ENCODE measurements at regions not wholly inside any gene's neighbourhood (a gene's known extent, or its start where the extent isn't known, plus 50 kb on each side); places are given as distances from the start of the nearest gene placed in this dataset.
"Not testable (repeated sequence)": the region's sequence is repeated elsewhere in the genome, so short reads cannot be mapped to it uniquely, and the experiment has no call there.

GRCh38 chr2:18959952-18960717 lies 370.8 kb upstream of the NT5C1B start:
- DNase-seq (ENCODE audit: insufficient read length, low spot score) (no peak), FAIRE-seq (no peak)

DNA sequence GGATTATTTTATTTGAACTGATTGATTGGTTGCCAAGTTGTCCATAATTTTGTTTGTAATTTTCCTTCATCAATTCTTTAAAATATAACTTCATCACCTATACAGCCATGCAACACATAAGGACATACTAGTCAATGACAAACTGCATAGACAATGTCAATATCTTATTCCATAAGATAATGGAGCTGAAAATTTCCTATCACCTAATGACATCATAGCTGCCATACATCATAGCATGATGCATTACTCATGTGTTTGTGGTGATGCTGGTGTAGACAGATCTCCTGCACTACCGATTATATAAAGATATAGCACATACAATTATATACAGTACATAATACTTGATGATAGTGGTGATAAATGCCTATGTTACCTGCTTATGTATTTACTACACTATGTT lies 369.8 kb upstream of the NT5C1B start:
- FAIRE-seq: peak; percentile 40
- no peak for DNase-seq (ENCODE audit: insufficient read length, low spot score)

DNA sequence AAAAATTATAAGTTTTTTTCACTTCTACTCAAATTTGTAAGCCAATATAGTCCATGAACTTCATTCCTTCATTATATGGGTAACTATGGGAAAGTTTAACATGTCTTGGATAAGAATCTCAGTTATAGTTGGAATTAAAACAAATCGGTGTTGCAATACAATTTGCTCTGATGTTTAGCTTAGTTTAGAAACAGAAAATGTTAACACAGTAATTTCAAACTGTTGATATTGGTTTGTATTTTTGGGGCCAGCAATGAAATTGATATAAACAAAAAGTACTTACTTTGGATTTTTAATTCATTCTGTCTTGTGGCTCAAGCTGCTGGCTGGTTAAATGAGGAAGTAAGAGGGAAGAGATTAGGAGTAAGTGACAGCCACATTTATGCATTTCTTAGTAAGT lies 368.5 kb upstream of the NT5C1B start:
- DNase-seq (ENCODE audit: insufficient read length, low spot score): no peak

DNA sequence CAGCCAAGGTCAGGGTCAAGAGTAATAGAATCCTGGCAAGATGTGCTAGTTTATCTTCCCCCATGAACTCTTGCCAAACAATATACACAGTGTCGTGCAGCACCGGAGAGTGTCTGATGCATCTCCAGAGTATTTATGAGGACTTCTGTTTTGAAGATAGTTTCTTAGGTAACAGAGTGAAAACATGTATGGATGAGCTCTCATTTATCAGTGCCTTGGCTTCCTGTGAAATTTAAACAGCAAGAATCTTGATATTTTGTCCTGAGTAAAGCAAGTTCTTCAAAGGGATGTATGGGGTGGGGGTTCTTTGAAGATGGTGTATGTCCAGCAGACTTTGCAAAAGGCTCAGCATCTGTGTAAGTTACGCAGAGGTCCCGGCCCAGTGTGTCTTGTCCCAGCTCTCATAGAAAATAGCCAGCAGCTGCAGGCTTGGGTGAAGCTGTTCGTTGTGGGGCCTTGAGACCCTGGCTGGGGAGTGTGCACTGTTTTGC lies 361.0 kb upstream of the NT5C1B start:
- peak; percentile 53 for DNase-seq (ENCODE audit: insufficient read length, low spot score)
- peak; percentile 94 for FAIRE-seq

More for the DNA sequence above, 368.5 kb upstream of the NT5C1B start:
- FAIRE-seq: no peak

DNA sequence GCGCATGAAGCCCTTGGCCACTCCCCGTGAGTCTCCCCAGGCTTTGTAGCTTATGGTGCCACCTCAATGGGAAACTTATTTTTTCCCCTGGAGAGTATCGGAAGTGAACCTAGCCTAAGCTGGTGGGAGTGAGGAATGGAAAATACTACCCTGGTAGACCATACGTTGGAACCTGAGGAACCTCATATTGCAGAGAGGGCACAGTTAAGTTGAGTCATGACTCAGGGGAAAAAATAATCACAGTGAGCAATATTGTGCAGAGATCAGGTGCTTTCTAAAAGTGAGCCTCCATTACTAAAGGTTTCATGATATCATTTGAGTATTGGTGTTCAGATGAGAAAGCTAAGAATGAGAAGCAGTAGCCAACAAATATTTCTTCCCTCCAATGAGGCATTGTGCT lies 360.5 kb upstream of the NT5C1B start:
- DNase-seq (ENCODE audit: insufficient read length, low spot score) (no peak), FAIRE-seq (no peak)

- FAIRE-seq (peak; percentile 38), DNase-seq (ENCODE audit: insufficient read length, low spot score) (no peak)
Measured at GRCh38 chr2:18940184-18940583, 350.8 kb upstream of the NT5C1B start.

DNA sequence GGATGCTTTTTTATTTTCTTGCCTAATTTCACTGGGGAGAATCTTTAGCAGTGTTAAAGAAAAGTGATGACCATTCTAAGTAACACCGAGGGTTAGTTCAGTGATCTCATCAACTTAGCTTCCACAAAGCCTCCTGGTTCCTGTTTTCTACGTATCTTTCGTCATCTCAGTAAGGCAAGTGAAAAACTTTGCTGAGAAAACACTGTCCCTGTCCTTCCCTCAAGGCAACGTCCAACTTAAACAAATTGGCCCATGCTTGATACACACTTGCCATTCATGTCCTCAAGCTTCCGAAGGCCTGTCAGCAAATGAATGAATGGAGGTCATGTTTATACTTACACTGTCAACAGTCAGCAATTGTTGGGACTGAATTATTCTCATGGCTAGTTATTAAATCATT lies 350.4 kb upstream of the NT5C1B start:
- FAIRE-seq; DNase-seq (ENCODE audit: insufficient read length, low spot score): not testable (repeated sequence)

DNA sequence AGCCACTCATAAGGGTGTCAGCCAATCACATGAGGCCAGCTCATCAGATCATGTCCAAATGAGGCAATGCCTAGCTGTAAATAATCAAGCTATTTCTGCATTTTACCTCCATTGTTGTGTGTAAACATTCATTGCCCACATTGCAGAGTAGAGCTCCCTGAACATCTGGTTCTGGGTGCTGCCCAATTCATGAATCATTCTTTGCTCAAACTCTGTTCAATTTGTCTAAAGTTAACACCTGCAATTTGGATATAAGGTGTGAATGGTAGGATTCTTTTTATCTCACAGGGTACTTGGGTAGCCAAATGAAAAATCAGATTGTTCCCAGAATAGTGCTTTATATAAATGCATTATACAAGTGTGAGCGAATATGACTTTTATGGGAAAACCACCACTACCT lies 345.5 kb upstream of the NT5C1B start:
- no peak for FAIRE-seq

GRCh38 chr2:18932853-18933252 lies 343.5 kb upstream of the NT5C1B start:
- FAIRE-seq (peak; percentile 9), DNase-seq (ENCODE audit: insufficient read length, low spot score) (no peak)

More for the DNA sequence above, 345.5 kb upstream of the NT5C1B start:
- DNase-seq (ENCODE audit: insufficient read length, low spot score): no peak

DNA sequence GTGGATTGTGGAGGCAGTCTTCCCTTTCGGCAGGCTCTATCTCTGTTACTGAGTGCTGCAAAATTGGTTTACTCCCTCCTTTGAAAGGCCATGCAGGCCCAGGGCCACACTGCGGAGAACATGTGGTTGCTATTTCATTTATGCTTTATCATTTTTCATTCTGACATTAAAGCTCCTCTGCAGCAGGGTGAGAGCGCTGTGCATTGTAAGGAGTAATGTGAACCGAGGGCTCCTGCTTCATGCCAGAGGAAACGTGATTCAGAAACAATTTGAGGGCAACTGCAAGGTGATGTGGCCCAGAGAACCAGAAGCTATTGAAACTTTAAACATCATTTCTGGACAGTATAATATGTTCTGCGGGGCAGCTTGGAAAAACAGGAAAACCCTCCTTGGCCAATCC lies 341.6 kb upstream of the NT5C1B start:
- no peak for DNase-seq (ENCODE audit: insufficient read length, low spot score)
- no peak for FAIRE-seq

- FAIRE-seq (no peak), DNase-seq (ENCODE audit: insufficient read length, low spot score) (no peak)
Measured at GRCh38 chr2:18927525-18928232, 338.3 kb upstream of the NT5C1B start.

DNA sequence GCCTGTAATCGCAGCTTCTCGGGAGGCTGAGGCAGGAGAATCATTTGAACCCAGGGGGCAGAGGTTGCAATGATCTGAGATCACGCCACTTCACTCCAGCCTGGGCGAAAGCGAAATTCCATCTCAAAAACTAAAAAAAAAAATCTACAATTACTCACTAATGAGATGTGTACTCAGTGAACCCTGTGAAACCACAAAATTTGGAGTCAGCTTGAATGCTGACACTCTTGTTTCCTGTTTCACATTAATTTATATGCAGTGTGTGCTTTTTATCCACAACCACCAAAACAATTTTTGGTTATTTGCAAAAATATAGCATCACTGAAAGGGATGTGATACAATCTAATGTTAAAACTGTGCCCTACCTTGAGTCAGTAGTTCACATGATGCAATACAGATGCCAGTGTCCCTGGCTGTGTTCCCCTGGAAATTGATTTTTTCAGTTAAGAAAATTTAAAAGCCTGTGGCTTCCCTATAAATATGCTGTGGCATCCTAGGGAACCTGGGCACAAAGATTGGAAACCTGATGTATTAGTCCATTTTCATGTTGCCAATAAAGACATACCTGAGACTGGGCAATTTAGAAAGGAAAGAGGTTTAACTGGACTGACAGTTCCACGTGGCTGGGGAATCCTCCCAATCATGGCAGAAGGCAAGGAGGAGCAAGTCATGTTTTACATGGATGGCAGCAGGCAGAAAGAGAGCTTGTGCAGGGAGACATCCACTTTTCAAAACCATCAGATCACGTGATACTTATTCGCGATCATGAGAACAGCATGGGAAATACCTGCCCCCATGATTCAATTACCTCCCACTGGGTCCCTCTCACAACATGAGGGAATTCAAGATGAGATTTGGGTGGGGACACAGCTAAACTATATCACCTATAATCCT lies 337.5 kb upstream of the NT5C1B start:
- DNase-seq (ENCODE audit: insufficient read length, low spot score): no peak
- FAIRE-seq: peak; percentile 33

- FAIRE-seq: peak; percentile 31
- peak; percentile 47 for DNase-seq (ENCODE audit: insufficient read length, low spot score)
Measured at GRCh38 chr2:18925296-18925695, 335.9 kb upstream of the NT5C1B start.

DNA sequence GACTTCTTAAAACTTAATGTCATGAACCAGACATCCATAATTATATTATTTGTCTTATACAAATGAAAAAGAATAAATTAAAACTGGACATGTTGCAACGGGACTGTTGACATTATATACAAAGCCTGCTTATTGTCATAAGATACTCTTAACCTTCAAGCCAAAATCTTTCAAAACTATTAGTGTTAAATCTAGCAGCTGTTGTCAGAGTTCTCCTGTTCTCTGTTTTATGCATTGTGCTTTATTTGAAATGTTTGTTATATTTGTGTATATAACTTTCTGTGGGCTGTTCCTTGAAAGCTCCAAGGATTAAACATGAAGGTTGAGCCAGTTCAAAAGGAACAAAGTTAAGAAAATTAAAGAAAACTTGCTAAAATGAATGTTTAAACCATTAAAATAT lies 335.5 kb upstream of the NT5C1B start:
- FAIRE-seq: no peak
- no peak for DNase-seq (ENCODE audit: insufficient read length, low spot score)

DNA sequence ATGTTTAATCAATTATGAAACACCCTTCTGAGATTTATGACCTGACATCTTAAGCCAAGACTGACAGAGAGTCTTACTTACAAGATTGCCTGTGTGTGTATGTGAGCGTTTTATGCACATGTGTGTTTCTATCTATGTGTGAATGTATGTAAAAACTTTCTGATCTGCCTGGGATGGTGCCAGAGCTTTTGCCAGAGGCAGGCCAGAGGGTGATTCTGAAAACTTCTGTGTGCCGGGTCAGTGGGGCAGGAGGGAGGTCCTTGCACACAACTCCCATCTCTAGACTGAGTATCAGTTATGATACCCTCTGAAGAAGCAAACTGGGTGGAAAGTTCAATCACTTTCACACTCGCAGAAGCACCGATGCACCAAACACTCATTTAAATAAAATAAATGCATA lies 335.0 kb upstream of the NT5C1B start:
- DNase-seq (ENCODE audit: insufficient read length, low spot score) (no peak), FAIRE-seq (no peak)

- no peak for DNase-seq (ENCODE audit: insufficient read length, low spot score)
- no peak for FAIRE-seq
Measured at GRCh38 chr2:18922276-18922675, 332.9 kb upstream of the NT5C1B start.

- FAIRE-seq: no peak
- no peak for DNase-seq (ENCODE audit: insufficient read length, low spot score)
Measured at GRCh38 chr2:18918280-18918679, 328.9 kb upstream of the NT5C1B start.

GRCh38 chr2:18915227-18915626 lies 325.9 kb upstream of the NT5C1B start:
- FAIRE-seq: no peak

GRCh38 chr2:18913512-18913911 lies 324.1 kb upstream of the NT5C1B start:
- no peak for FAIRE-seq
- no peak for DNase-seq (ENCODE audit: insufficient read length, low spot score)

More at GRCh38 chr2:18915227-18915626, 325.9 kb upstream of the NT5C1B start:
- DNase-seq (ENCODE audit: insufficient read length, low spot score): no peak

GRCh38 chr2:18912225-18912888 lies 323.0 kb upstream of the NT5C1B start:
- no peak for DNase-seq (ENCODE audit: insufficient read length, low spot score)
- no peak for FAIRE-seq
